ENCODE measurements at regions not wholly inside any gene's neighbourhood (a gene's known extent, or its start where the extent isn't known, plus 50 kb on each side); places are given as distances from the start of the nearest gene placed in this dataset.

DNA sequence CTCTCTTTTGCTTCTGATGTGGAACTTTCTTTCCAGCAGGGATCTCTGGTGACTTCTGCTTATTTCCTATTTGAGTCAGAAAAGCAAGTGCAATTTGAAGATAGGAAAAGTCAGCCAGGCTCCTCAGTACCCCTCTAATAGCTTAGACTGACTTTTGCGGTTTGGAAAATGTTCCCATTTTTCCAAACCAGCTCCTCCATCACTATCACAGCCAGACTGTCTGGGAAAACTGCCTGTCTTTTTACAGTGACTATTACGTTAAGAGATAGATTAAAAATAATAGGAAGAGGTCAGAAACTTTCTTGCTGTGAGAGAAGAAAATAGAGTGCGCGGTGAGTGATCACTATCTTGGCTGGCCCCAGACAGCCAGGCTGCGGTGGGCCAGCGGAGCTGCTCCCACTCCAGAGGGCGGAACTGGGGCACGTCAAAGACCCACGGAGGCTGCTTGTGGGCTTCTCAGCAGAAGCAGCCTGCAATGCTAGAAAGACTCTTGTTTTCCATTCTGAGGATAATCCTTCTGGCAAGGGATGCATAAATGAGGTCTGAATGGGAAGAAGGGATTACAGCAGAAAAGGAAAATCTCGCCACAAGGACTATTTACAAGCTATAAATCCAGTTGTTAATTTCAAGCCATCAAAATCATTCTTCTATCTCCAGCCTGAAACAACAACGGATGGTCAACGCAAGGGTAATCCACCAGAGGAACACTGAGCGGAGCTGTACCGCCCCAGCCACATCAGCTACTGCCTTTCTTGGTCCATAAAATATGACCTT lies 151.0 kb upstream of the MSX2 start:
- 67 to 73% methylated on average over 14 of the region's 14 CpGs for WGBS, 2 donors
- Histone ChIP-seq H3K4me3 (no peak overlapping the region), H3K27ac (no peak overlapping the region), H3K9me3 (no peaks in the 10 kb centered on the region), H3K27me3 (peaks cover 0 to 6% (median 0%) of the 10 kb centered on the region in 4 donors), H3K4me1 (peaks cover 0 to 20% (median 5%) of the 10 kb centered on the region in 3 donors), H3K36me3 (no peaks in the 10 kb centered on the region)
- intact Hi-C loops (cut with DNase I) = no loop called here
- DNase-seq = no peak
- TF ChIP-seq, protein P1, sequence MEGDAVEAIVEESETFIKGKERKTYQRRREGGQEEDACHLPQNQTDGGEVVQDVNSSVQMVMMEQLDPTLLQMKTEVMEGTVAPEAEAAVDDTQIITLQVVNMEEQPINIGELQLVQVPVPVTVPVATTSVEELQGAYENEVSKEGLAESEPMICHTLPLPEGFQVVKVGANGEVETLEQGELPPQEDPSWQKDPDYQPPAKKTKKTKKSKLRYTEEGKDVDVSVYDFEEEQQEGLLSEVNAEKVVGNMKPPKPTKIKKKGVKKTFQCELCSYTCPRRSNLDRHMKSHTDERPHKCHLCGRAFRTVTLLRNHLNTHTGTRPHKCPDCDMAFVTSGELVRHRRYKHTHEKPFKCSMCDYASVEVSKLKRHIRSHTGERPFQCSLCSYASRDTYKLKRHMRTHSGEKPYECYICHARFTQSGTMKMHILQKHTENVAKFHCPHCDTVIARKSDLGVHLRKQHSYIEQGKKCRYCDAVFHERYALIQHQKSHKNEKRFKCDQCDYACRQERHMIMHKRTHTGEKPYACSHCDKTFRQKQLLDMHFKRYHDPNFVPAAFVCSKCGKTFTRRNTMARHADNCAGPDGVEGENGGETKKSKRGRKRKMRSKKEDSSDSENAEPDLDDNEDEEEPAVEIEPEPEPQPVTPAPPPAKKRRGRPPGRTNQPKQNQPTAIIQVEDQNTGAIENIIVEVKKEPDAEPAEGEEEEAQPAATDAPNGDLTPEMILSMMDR (IDR thresholded peaks at IDR 0.05) = no peak
- TF ChIP-seq POLR2A (IDR thresholded peaks at IDR 0.05) = no peak

DNA sequence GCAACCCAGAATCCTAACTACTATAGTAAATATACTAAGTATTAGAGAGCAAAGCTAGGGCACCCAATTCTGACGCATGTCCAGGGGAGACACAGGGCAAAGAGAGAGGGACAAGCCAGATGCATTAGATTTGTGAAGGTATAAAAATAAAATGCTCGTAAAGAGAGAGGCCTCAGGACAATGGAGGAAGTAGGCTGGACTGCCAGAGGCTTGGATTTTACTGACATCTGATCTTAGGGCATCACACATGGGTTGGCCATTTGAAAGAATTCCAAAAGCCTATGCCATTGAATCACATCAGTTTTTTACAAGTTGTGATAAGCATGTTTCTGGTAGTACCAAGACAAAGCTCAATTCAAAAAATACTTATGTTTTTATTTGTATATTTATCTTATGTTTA lies 149.3 kb upstream of the MSX2 start:
- intact Hi-C loops (cut with DNase I) = no loop called here
- Histone ChIP-seq H3K4me1 (peaks cover 0 to 20% (median 5%) of the 10 kb centered on the region in 3 donors), H3K36me3 (no peaks in the 10 kb centered on the region), H3K4me3 (no peak overlapping the region), H3K9me3 (no peaks in the 10 kb centered on the region), H3K27me3 (peaks cover 0 to 6% (median 0%) of the 10 kb centered on the region in 4 donors), H3K27ac (no peak overlapping the region)
- TF ChIP-seq POLR2A (IDR thresholded peaks at IDR 0.05) = no peak
- TF ChIP-seq, protein P1 (IDR thresholded peaks at IDR 0.05) = no peak
- no peak for DNase-seq
- WGBS, 2 donors = 75 to 82% methylated on average over 2 of the region's 2 CpGs

- Histone ChIP-seq H3K9me3 (no peaks in the 10 kb centered on the region), H3K4me1 (peaks cover 0 to 20% (median 5%) of the 10 kb centered on the region in 3 donors), H3K27me3 (peaks cover 0 to 7% (median 0%) of the 10 kb centered on the region in 4 donors), H3K36me3 (no peaks in the 10 kb centered on the region), H3K4me3 (no peak overlapping the region), H3K27ac (no peak overlapping the region)
- TF ChIP-seq POLR2A (IDR thresholded peaks at IDR 0.05) = no peak
- DNase-seq = no peak
- 90 to 92% methylated on average over 6 of the region's 6 CpGs for WGBS, 2 donors
- intact Hi-C loops (cut with DNase I) = no loop called here
Measured at GRCh38 chr5:174576042-174576441, 148.3 kb upstream of the MSX2 start.

GRCh38 chr5:174581479-174581878 lies 142.9 kb upstream of the MSX2 start:
- no peak for TF ChIP-seq POLR2A (IDR thresholded peaks at IDR 0.05)
- TF ChIP-seq, protein P1 (IDR thresholded peaks at IDR 0.05) = peak in 2 of 6 experiments; percentile 36 to 41
- H3K27ac ChIP-seq = no peak overlapping the region
- no peak for DNase-seq
- H3K4me3 ChIP-seq = no peak overlapping the region
- H3K9me3 ChIP-seq = peaks cover 0 to 6% (median 0%) of the 10 kb centered on the region in 3 donors
- intact Hi-C loops (cut with DNase I) = no loop called here
- no peaks in the 10 kb centered on the region for H3K36me3 ChIP-seq
- H3K4me1 ChIP-seq = no peaks in the 10 kb centered on the region
- peaks cover 0 to 8% (median 0%) of the 10 kb centered on the region in 4 donors for H3K27me3 ChIP-seq
- WGBS, 2 donors = 20 to 21% methylated on average over 5 of the region's 5 CpGs

GRCh38 chr5:174581894-174582293 lies 142.5 kb upstream of the MSX2 start:
- Histone ChIP-seq H3K36me3 (no peaks in the 10 kb centered on the region), H3K9me3 (peaks cover 0 to 6% (median 0%) of the 10 kb centered on the region in 3 donors), H3K4me1 (no peaks in the 10 kb centered on the region), H3K4me3 (no peak overlapping the region), H3K27me3 (peaks cover 0 to 8% (median 0%) of the 10 kb centered on the region in 4 donors), H3K27ac (no peak overlapping the region)
- DNase-seq = no peak
- intact Hi-C loops (cut with DNase I) = no loop called here
- TF ChIP-seq, protein P1 (IDR thresholded peaks at IDR 0.05) = no peak
- TF ChIP-seq POLR2A (IDR thresholded peaks at IDR 0.05) = no peak
- WGBS, 2 donors = 57 to 66% methylated on average over 4 of the region's 4 CpGs
